Fibroblast of skin of back (primary cell): ENCODE measurements at regions not wholly inside any gene's neighbourhood (a gene's known extent, or its start where the extent isn't known, plus 50 kb on each side); places are given as distances from the start of the nearest gene placed in this dataset.
"Not testable (repeated sequence)": the region's sequence is repeated elsewhere in the genome, so short reads cannot be mapped to it uniquely, and the experiment has no call there.

Experiments
- DNase-seq: peaks from one replicate; pipeline ENCODE4 v3.0.0-alpha.2; 2013

GRCh38 chr2:210730672-210731071 lies 174.3 kb downstream of the CPS1 start:
- DNase-seq, result no peak

- DNase-seq, result not testable (repeated sequence)
Observed at GRCh38 chr2:210746826-210747225, 190.4 kb downstream of the CPS1 start.

GRCh38 chr2:210752532-210752931 lies 196.1 kb downstream of the CPS1 start:
- no peak for DNase-seq

GRCh38 chr2:210753386-210753785 lies 197.0 kb downstream of the CPS1 start:
- no peak for DNase-seq

GRCh38 chr2:210756855-210757254 lies 200.5 kb downstream of the CPS1 start:
- DNase-seq, result no peak

GRCh38 chr2:210762604-210763588 lies 206.5 kb downstream of the CPS1 start:
- DNase-seq, result no peak

GRCh38 chr2:210768329-210768910 lies 212.0 kb downstream of the CPS1 start:
- no peak for DNase-seq

- DNase-seq, result no peak
Observed at GRCh38 chr2:210776756-210777155, 220.4 kb downstream of the CPS1 start.

- no peak for DNase-seq
Observed at GRCh38 chr2:210782222-210782621, 225.8 kb downstream of the CPS1 start.

- DNase-seq, result not testable (repeated sequence)
Observed at GRCh38 chr2:210787831-210788230, 231.4 kb downstream of the CPS1 start.

GRCh38 chr2:210792000-210792399 lies 235.6 kb downstream of the CPS1 start:
- no peak for DNase-seq

GRCh38 chr2:210795506-210795905 lies 239.1 kb downstream of the CPS1 start:
- no peak for DNase-seq

GRCh38 chr2:210798180-210798579 lies 241.8 kb downstream of the CPS1 start:
- no peak for DNase-seq

GRCh38 chr2:210814251-210815025 lies 258.0 kb downstream of the CPS1 start:
- no peak for DNase-seq

- DNase-seq, result no peak
Observed at GRCh38 chr2:210816769-210817168, 260.4 kb downstream of the CPS1 start.

GRCh38 chr2:210818473-210818872 lies 262.1 kb downstream of the CPS1 start:
- DNase-seq, result no peak

GRCh38 chr2:210833403-210833802 lies 277.0 kb downstream of the CPS1 start:
- DNase-seq, result no peak

- no peak for DNase-seq
Observed at GRCh38 chr2:210839034-210839433, 282.6 kb downstream of the CPS1 start.

GRCh38 chr2:210839450-210839849 lies 283.1 kb downstream of the CPS1 start:
- DNase-seq, result no peak

- no peak for DNase-seq
Observed at GRCh38 chr2:210842896-210843295, 286.5 kb downstream of the CPS1 start.

- no peak for DNase-seq
Observed at GRCh38 chr2:210844016-210844415, 287.6 kb downstream of the CPS1 start.

GRCh38 chr2:210859314-210859713 lies 302.9 kb downstream of the CPS1 start:
- DNase-seq, result no peak

- no peak for DNase-seq
Observed at GRCh38 chr2:210860276-210860675, 303.9 kb downstream of the CPS1 start.
